ENCODE measurements at regions not wholly inside any gene's neighbourhood (a gene's known extent, or its start where the extent isn't known, plus 50 kb on each side); places are given as distances from the start of the nearest gene placed in this dataset.

- no peak overlapping the region for H2BK120ac ChIP-seq (ENCODE audit: low read depth, low read length)
- H3K36me3 ChIP-seq (ENCODE audit: control insufficient read depth in 1 of 2, insufficient read depth in 2 of 2, low read depth in 1 of 2, low read length in 2 of 2), result no peaks in the 10 kb centered on the region
- H2AFZ ChIP-seq (ENCODE audit: low read depth, low read length), result no peak overlapping the region
- H3K79me1 ChIP-seq (replicated peaks; ENCODE audit: low read length, poor library complexity, severe bottlenecking), result no peaks in the 10 kb centered on the region
- WGBS, result 95% methylated on average over 26 of the region's 26 CpGs
- peak overlapping the region in 1 of 2 experiments; percentile 29 for H3K18ac ChIP-seq (ENCODE audit: low read depth in 1 of 2, low read length in 2 of 2)
- H4K8ac ChIP-seq (ENCODE audit: low read length), result peak overlapping the region; percentile 29
- H3K14ac ChIP-seq (ENCODE audit: low read length in 2 of 2), result peak overlapping the region in 1 of 2 experiments; percentile 41
- no peak overlapping the region for H2BK5ac ChIP-seq (ENCODE audit: low read depth, low read length, poor library complexity, severe bottlenecking)
- H3K27ac ChIP-seq (ENCODE audit: low read length, poor library complexity, severe bottlenecking), result no peak overlapping the region
- no peaks in the 10 kb centered on the region for H3K9me3 ChIP-seq (ENCODE audit: control insufficient read depth, low read length)
- no peak overlapping the region for H2AK5ac ChIP-seq (ENCODE audit: low read length, severe bottlenecking)
- H2BK12ac ChIP-seq (ENCODE audit: low read length in 2 of 2), result peak overlapping the region in 1 of 2 experiments; percentile 31
- peak overlapping the region; percentile 46 for H4K91ac ChIP-seq (ENCODE audit: low read length)
- no peak overlapping the region for H3K4me3 ChIP-seq (ENCODE audit: insufficient read depth in 1 of 2, low read depth in 1 of 2, low read length in 2 of 2)
- peak overlapping the region in 1 of 2 experiments; percentile 9 for H3K4ac ChIP-seq (ENCODE audit: low read depth in 1 of 2, low read length in 2 of 2)
- no peak overlapping the region for H2BK15ac ChIP-seq (ENCODE audit: low read depth, poor library complexity, severe bottlenecking)
- H3K23ac ChIP-seq (ENCODE audit: low read length in 2 of 2), result no peak overlapping the region
- no peak overlapping the region for H3K4me2 ChIP-seq (ENCODE audit: low read length, poor library complexity, severe bottlenecking)
- peaks cover 18% of the 10 kb centered on the region for H3K4me1 ChIP-seq (ENCODE audit: control insufficient read depth, insufficient read depth, low read depth, low read length)
- DNase-seq, result peak; percentile 18
- peaks cover 25 to 32% of the 10 kb centered on the region in 2 experiments for H3K27me3 ChIP-seq (ENCODE audit: control insufficient read depth in 1 of 2, insufficient read depth in 1 of 2, low read length in 2 of 2)
- H3K9ac ChIP-seq (ENCODE audit: low read length), result no peak overlapping the region
Measured at GRCh38 chr2:121073320-121074210, 211.4 kb downstream of the TFCP2L1 start.

GRCh38 chr2:121074293-121074932, 210.6 kb downstream of the TFCP2L1 start:
- Histone ChIP-seq H3K9me3 (ENCODE audit: control insufficient read depth, low read length) (no peaks in the 10 kb centered on the region), H3K4me2 (ENCODE audit: low read length, poor library complexity, severe bottlenecking) (no peak overlapping the region), H3K36me3 (ENCODE audit: control insufficient read depth in 1 of 2, insufficient read depth in 2 of 2, low read depth in 1 of 2, low read length in 2 of 2) (no peaks in the 10 kb centered on the region), H2BK120ac (ENCODE audit: low read depth, low read length) (no peak overlapping the region), H3K27me3 (ENCODE audit: control insufficient read depth in 1 of 2, insufficient read depth in 1 of 2, low read length in 2 of 2) (peaks cover 23 to 28% of the 10 kb centered on the region in 2 experiments), H3K4me3 (ENCODE audit: insufficient read depth in 1 of 2, low read depth in 1 of 2, low read length in 2 of 2) (no peak overlapping the region), H3K18ac (ENCODE audit: low read depth in 1 of 2, low read length in 2 of 2) (peak overlapping the region; percentile 24 to 29), H2AK5ac (ENCODE audit: low read length, severe bottlenecking) (no peak overlapping the region), H3K79me1 (replicated peaks; ENCODE audit: low read length, poor library complexity, severe bottlenecking) (no peaks in the 10 kb centered on the region), H2BK5ac (ENCODE audit: low read depth, low read length, poor library complexity, severe bottlenecking) (no peak overlapping the region), H3K4me1 (ENCODE audit: control insufficient read depth, insufficient read depth, low read depth, low read length) (peaks cover 18% of the 10 kb centered on the region), H3K14ac (ENCODE audit: low read length in 2 of 2) (no peak overlapping the region), H4K8ac (ENCODE audit: low read length) (no peak overlapping the region), H4K91ac (ENCODE audit: low read length) (no peak overlapping the region), H3K23ac (ENCODE audit: low read length in 2 of 2) (no peak overlapping the region), H2BK15ac (ENCODE audit: low read depth, poor library complexity, severe bottlenecking) (no peak overlapping the region), H3K9ac (ENCODE audit: low read length) (no peak overlapping the region), H3K4ac (ENCODE audit: low read depth in 1 of 2, low read length in 2 of 2) (no peak overlapping the region), H2BK12ac (ENCODE audit: low read length in 2 of 2) (no peak overlapping the region), H3K27ac (ENCODE audit: low read length, poor library complexity, severe bottlenecking) (no peak overlapping the region), H2AFZ (ENCODE audit: low read depth, low read length) (no peak overlapping the region)
- 56% methylated on average over 11 of the region's 11 CpGs for WGBS
- no peak for DNase-seq

DNA sequence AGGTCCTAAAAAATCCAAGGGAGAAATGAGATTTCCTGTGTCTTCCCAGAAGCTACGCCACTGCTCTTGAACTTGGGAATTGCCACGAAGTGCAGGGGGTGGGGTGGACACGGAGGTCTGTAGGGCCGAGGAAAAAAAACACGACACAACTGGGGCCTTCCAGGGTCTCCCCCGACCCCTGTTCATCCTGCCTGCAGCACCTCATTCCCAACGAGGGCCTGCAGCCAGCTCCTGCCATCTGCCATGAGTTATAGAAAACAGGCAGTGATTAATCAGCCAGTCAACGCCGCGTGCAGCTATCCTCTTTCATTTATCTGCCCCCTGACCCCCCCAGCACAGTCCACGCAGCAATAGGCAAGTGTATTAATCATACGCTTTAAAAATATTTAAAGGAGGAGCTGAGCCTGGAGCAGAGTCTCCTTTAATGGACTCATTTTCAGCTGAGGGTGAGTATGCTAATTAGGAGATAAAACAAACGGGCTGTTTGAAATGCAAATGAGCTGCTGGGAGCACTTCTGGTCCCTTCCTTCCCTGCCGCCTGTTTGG, 209.9 kb downstream of the TFCP2L1 start:
- DNase-seq, result peak; percentile 96
- Histone ChIP-seq H2BK12ac (ENCODE audit: low read length in 2 of 2) (no peak overlapping the region), H3K36me3 (ENCODE audit: control insufficient read depth in 1 of 2, insufficient read depth in 2 of 2, low read depth in 1 of 2, low read length in 2 of 2) (no peaks in the 10 kb centered on the region), H3K18ac (ENCODE audit: low read depth in 1 of 2, low read length in 2 of 2) (peak overlapping the region in 1 of 2 experiments; percentile 24), H2AK5ac (ENCODE audit: low read length, severe bottlenecking) (no peak overlapping the region), H3K4ac (ENCODE audit: low read depth in 1 of 2, low read length in 2 of 2) (no peak overlapping the region), H3K4me2 (ENCODE audit: low read length, poor library complexity, severe bottlenecking) (peak overlapping the region; percentile 59), H3K79me1 (replicated peaks; ENCODE audit: low read length, poor library complexity, severe bottlenecking) (no peaks in the 10 kb centered on the region), H2BK5ac (ENCODE audit: low read depth, low read length, poor library complexity, severe bottlenecking) (no peak overlapping the region), H3K4me1 (ENCODE audit: control insufficient read depth, insufficient read depth, low read depth, low read length) (peaks cover 18% of the 10 kb centered on the region), H2BK15ac (ENCODE audit: low read depth, poor library complexity, severe bottlenecking) (no peak overlapping the region), H3K4me3 (ENCODE audit: insufficient read depth in 1 of 2, low read depth in 1 of 2, low read length in 2 of 2) (peak overlapping the region in 1 of 2 experiments; percentile 54), H3K14ac (ENCODE audit: low read length in 2 of 2) (no peak overlapping the region), H3K9ac (ENCODE audit: low read length) (peak overlapping the region; percentile 91), H3K27ac (ENCODE audit: low read length, poor library complexity, severe bottlenecking) (no peak overlapping the region), H2AFZ (ENCODE audit: low read depth, low read length) (no peak overlapping the region), H3K27me3 (ENCODE audit: control insufficient read depth in 1 of 2, insufficient read depth in 1 of 2, low read length in 2 of 2) (peaks cover 23 to 34% of the 10 kb centered on the region in 2 experiments), H3K9me3 (ENCODE audit: control insufficient read depth, low read length) (no peaks in the 10 kb centered on the region), H4K91ac (ENCODE audit: low read length) (no peak overlapping the region), H3K23ac (ENCODE audit: low read length in 2 of 2) (no peak overlapping the region), H2BK120ac (ENCODE audit: low read depth, low read length) (no peak overlapping the region), H4K8ac (ENCODE audit: low read length) (no peak overlapping the region)
- under 1% methylated on average over 14 of the region's 14 CpGs for WGBS

Measured in mesenchymal stem cell (in vitro differentiated cells and primary cell).